ENCODE measurements at regions not wholly inside any gene's neighbourhood (a gene's known extent, or its start where the extent isn't known, plus 50 kb on each side); places are given as distances from the start of the nearest gene placed in this dataset.

DNA sequence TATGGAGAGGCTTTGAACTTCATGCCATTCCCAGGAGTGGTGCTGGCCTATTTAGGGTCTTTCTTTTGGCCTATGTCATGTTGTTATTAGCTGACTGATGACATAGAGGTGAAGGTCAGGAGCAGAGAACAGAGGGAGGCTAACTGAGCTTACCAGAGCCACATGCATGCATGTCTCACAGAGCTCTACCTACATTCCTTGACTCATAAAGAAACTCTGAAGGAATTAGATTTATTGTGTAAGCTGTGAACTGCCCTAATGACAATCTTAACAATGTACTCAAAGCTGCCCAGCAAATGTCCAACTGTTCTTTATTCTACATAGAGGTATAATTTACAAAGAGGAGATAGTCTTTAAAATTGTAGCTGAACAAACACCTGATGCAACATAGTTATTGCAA, 192.7 kb upstream of the CNR1 start:
- TF ChIP-seq, protein P1, sequence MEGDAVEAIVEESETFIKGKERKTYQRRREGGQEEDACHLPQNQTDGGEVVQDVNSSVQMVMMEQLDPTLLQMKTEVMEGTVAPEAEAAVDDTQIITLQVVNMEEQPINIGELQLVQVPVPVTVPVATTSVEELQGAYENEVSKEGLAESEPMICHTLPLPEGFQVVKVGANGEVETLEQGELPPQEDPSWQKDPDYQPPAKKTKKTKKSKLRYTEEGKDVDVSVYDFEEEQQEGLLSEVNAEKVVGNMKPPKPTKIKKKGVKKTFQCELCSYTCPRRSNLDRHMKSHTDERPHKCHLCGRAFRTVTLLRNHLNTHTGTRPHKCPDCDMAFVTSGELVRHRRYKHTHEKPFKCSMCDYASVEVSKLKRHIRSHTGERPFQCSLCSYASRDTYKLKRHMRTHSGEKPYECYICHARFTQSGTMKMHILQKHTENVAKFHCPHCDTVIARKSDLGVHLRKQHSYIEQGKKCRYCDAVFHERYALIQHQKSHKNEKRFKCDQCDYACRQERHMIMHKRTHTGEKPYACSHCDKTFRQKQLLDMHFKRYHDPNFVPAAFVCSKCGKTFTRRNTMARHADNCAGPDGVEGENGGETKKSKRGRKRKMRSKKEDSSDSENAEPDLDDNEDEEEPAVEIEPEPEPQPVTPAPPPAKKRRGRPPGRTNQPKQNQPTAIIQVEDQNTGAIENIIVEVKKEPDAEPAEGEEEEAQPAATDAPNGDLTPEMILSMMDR (IDR thresholded peaks at IDR 0.05) = no peak
- TF ChIP-seq EZH2 (IDR thresholded peaks at IDR 0.05) (no peak), EZH2phosphoT487 (IDR thresholded peaks at IDR 0.05) (no peak)

Measured in neural progenitor cell (in vitro differentiated cells).